GM03348 (cell line): ENCODE measurements at regions not wholly inside any gene's neighbourhood (a gene's known extent, or its start where the extent isn't known, plus 50 kb on each side); places are given as distances from the start of the nearest gene placed in this dataset.
A peak's percentile ranks its signal among the peaks of the same experiment; 100 is the strongest.

Experiments used
- DNase-seq: peaks from one replicate; pipeline ENCODE4 v3.0.0; 2012; ENCODE audit warnings: low spot score

DNA sequence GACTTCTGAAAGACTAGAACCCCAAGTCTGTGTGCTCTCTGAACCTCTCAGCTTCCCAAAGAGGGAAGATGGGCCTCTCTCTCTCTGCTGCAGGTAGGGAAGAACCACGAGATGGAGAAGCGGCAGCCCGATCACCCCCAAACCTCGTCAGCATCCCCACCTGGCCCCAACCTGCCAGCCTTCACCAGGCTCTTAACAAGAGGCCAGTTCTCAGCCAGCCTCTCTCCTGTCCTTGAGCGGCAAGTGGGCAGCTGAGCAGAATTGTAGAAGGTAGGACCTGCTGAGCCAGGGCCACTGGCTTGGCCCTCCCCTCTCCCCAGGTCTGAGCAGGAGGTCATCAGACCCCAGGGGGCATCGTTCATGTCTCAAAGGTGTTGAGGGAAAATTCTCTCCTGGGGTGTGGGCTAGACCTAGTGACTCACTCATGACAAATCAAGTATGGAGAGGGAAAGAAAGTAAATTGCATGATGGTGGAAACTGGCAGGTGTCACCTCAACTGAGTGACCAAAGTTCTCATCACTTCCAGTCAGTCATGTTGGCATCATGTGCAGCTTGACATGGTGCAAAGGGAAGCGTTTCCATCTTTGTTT lies 92.0 kb upstream of the GPR26 start:
- DNase-seq: no peak

DNA sequence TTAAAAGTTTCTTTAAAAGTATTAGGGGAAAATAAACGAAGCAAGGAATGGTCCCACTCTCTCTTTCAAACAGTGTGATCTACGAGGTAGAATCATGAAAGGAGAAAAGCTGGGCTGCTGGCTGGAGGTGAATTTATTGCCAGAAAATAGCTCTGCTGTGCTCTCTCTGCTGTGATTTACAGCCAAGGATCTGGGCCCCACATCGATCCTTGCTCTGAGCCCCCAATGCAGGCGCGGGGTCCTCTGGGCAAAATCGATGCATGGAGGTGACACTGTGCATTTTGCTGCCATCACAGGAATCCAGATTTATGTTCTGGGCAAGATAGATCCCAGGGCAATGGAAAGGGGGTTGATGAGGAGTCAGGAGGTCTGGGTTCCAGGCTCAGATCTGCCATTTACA lies 91.0 kb upstream of the GPR26 start:
- no peak for DNase-seq

DNA sequence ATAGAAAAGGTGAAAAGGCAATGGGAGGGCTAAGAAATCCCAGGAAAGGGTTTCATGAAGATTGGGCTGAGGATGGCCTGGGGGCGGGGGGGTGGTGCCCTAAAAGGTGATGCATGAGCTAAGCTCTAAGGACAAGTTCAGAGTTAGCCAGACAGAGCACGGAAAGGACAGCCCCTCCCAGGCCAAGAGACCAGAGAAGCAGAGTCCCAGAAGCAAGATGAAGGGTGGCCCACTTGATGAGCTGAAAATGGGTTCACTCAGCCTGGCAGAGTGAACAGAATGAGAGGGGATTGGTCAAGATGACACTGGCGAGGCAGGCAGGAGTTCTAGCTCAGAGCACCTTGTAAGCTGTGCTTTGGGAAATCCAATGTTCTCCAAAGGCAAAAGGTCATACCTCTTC lies 89.4 kb upstream of the GPR26 start:
- no peak for DNase-seq

DNA sequence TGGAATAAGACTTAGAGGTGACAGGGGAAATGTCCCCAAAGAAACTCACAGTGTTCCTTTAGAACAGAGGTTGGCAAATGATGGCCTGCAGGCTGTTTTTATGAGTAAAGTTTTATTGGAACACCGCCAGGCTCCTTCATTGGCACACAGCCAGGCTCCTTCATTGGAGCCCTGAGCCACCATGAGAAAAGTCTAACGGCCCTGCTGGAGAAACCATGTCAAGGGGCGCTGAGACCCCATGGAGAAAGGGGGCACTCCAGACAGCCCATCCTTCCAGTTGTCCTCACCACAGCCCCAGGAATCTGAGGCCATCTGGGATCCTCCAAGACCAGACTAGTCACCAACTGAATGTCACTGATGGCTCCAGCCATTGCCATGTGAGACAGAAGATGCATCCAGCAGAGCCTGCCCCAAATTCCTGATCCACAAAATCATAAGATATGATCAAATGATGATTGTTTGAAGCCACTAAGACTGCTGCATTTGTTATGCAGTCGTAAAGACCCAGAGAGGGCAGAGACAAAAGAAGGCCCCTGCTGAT lies 88.2 kb upstream of the GPR26 start:
- no peak for DNase-seq

DNA sequence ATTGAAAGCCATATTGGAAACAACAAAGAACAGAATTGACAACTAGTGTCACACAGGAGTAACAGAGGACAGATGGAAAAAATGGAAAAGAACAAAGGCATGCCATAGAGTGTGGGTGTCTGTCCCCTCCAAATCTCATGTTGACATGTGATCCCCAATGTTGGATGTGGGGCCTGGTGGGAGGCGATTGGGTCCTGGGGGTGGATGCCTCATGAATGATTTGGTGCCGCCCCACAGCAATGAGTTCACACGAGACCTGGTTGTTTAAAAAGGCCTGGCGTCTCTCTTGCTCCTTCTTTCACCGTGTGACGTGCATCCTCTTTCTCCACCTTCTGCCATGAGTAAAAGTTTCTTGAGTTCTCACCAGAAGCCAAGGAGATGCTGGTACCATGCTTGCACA lies 87.4 kb upstream of the GPR26 start:
- DNase-seq: no peak

DNA sequence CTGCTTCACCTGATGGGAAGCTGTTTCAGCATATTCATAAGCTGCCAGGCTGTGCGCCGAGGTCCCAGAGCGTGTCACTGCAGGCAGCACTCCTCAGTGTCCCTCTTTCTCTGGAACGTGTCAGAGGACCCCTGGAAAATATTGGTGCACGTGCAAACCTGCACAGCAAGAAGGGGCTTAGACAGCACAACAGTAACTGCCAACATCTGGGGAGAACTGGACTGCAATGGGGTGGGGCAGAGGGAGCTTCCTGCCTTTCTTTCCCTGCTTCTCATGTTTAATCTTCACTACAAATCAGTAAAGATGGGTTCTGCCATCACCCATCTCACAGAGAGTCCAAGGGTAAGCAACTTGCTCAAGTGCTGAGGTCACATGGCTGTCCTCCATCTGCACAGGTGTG lies 86.5 kb upstream of the GPR26 start:
- no peak for DNase-seq

DNA sequence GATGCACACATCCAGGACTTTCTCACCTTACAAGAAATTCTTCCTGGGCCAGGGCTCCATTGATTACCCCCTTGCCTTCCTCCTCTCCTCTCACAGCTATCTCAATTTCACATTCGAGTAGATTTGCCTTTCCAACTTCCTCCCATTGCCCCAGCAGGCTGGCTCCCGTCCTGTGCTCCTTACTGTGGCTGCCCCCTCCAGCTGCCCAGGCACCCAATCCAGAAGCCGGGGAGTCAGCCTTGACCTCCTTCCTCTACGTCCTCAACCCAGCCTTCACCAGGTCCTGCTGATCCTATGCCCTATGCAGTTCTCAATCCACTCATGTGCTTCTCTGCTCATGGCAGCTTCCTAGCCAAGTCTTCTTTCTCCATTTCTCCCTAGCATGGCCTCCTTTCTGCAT lies 85.7 kb upstream of the GPR26 start:
- DNase-seq: no peak

DNA sequence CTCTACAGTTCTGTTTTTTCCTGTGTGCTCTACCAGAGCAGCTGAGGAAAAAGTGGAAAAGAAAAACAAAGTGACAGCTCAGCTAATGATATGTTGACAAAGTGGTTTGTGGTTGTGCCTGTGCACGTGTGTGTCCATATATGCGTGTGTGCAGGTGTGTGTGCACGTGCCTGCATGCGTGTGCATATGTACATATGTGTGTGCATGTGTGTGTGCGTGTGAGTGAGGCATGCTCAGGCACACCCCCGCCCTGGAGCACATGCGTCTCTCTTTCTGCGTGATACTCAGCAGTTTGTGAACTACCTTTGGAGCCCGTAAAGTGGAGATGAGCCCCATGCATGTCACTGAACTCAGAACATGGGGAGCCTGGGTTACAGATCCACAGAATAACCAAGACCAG lies 84.5 kb upstream of the GPR26 start:
- DNase-seq: no peak

DNA sequence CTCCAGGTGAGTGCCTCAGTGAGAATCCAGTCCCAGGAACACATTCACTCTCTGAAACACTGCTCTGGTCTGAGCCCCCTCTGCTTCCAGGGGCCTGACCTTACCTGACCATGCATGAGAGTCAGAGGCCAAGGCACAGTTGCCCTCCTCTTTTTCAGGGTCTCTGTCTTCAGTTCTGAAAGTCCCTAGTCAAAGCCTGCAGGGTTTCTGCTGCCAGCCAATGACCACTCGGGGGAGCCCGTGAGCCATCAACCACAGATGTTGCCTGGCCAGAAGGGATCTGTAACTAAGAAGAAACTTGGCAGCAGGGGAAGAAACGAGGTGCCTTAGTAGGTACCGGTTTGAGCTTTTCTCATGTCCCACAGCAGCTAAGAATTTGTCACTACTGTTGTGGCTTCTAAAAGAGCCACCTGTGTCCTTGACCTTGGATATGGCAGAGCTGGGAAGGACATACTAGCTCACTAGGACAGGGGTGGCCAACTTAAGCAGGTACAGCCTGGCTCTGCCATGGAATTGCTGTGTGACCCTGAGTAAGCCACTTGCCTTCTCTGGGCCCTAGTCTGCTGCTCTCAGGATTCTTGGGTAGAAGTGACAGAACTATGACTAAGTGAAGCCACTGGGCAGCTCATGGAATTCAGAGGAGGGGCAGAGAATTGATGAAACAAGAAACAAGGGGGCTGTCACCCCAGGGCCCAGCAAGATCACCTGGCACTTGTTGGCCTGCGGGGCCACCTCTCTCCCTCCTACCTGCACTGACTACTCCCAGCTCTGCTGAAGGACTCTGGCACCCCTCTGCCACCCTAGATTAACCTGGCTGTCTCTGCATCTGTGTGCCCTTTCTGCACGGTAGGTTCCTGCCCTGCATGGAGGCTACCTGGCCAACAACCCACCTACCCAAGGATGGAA lies 83.8 kb upstream of the GPR26 start:
- peak; percentile 89 for DNase-seq

DNA sequence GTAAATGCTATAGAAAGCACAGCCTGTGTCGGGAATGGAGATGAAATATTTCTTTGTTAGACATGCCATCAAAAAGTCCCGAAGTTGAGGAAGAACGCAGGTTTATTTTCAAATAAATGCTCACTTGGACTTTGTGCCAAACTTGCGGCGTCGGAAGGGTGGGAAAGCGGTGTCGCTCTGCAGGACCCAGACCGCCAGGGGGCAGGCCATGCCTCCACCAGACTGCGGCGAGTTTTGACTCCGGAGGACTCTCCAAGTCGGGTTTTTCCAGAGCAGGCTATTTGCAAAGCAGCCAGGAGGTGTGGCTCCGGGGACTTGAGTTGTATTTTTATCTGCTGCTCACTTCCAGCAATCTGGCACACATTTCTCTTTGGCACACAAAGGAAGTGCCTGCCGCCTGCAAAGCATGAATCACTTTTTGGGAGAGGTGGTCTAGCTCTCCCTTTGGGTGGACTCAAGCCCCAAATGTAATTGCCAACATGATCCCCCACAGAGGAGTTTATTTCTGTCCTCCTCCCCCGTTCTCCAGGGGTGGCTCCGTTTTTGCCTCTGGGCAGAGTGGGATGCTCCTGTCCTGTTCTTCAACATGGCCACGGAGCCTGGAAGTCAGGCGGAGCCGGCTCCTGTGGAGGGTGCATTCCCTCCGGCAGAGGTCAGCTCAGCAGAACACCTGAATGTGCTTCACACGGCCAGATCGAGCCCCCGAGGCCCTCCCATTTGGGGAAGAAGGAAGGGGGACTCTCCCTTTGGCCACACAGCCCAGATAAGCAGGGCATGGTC lies 82.3 kb upstream of the GPR26 start:
- peak; percentile 94 for DNase-seq

DNA sequence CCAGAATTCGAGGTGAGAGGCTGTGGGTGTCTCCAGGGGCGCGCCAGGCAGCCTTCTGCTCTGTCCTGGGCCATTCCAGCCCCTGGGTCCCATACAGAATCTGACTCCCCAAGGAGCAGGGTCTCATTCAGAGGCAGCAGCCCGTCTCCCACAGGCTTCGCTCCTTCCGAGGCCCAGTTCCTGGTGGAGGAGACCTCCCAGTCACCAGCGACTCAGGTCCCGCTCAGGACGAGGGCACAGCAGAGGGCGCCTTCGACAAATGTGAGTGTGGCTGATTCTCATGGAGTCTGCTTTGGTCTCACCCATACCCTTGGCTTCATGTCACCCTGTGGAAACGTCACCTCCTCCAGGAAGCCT lies 81.8 kb upstream of the GPR26 start:
- no peak for DNase-seq

DNA sequence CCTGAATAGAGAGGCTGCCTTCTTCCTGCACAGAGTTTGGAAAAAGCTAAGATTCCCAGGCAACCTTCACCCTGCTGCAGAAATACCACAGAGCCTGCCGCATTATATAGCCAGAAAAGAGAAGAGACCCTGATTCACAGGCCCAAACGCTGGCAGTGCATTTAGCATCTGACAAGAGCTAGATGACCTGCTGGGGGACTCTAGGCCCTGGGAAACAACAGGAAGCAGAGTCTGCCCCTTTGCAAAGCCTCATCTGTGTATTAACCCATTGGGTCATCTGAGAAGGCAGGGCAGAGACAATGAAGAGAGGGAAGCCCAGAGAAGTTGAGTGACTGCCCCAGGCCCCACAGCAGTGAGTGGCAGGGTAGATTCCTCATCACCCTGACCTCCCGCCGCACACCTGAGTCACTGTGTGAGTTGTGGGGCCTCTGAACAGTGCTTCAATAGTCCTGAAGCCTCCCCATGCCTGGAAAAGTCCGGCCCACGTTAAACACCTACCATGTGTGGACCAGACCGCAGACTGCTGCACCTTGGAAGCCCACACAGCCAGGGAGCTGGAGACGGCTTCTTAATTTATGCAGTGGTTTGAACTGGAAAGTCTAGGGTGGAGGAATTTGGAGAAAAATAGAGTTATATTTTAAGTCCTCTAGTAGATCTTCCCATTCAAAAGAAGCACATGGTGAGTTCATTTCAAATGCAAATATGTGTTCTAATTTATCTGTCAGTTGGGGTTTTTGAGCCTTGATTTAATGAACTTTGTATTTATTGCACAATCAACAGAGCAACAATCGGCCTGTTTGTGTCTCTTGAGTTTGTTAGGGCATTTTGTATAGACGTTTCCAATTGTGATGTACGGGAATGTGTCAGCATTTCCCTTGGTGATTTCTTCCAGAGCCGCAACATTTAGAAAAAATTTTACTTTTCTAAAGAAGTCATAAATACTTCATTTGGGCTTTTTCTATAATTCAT lies 80.4 kb upstream of the GPR26 start:
- DNase-seq: no peak

DNA sequence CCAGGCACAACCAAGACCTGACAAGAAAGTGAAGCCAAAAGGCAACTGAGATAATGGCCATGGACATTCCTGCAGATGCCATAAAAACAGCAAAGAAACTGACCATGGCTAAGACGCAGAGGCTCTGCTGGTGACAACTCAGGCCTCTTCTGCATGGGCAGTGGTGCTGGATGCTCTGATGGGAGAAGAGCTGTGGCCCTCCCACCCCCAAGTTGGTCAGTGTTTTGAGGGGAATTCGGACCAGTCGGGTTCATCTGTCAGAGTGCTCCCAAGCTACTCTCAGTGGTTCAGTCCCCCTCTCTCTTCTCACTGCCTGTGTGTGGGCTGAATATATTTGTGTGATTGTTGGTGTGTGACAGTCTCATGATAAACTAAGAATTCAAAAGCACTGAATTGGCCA lies 79.0 kb upstream of the GPR26 start:
- DNase-seq: no peak

DNA sequence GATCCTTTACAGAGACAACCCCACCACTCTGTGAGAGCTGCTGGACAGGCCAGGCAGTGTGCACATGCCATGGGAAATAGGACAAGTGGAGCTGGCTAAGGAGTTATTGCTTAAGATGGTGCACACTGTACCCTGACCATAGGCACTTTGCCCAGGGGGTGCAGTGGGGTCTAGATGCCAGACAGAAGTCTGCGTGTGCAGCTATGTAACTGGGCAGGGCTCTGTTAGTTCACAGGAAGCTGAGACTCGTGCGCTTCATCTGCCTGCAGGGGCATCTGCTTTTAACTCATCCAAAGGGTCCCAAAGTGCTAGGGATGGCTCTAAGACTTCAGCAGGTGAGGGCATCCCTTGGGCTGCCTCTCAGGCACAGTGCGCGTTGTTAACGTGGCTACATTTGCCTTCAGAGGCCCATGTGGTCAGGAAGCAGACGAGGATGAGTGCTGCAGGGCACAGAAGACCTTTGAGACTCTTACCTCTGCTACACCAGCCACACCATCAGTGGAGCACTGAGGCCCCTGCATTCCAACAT lies 77.7 kb upstream of the GPR26 start:
- DNase-seq: no peak

DNA sequence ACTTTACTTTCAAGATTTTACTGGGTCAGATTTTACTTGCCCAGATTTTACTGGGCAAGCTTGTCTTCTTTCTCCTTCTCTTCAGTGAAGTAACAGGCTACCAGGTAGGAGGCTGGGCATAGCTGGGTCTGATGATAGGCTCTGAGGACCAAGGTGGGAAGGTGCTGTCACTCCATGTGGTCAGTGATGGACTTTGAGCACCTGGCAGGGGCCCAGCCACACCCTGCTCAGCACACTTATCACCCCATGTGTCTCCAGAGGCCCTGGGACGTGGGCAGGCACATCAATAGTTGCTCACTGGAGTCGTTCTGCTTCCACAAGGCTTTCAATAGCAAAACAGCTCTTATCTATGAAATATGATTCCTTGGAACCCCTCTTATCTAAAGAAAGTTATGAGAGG lies 70.5 kb upstream of the GPR26 start:
- no peak for DNase-seq

DNA sequence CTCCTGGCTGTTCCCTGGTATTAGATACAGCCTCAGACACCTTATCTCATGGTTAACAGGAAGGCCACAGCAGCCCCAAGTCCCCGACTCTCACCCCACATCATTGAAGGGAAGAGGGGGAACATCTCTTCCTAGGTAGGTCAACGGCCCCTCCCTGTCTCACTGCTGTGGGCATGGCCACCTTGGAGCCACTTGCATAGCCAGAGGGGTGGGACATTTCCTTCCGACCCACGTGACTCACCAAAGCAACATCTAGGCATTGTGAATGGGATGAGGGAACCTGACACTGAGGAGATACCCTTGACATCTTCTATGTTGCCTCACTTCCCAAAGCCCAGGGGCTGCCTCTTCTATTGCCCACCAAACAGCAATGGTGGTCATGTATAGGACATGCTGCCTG lies 68.5 kb upstream of the GPR26 start:
- no peak for DNase-seq

DNA sequence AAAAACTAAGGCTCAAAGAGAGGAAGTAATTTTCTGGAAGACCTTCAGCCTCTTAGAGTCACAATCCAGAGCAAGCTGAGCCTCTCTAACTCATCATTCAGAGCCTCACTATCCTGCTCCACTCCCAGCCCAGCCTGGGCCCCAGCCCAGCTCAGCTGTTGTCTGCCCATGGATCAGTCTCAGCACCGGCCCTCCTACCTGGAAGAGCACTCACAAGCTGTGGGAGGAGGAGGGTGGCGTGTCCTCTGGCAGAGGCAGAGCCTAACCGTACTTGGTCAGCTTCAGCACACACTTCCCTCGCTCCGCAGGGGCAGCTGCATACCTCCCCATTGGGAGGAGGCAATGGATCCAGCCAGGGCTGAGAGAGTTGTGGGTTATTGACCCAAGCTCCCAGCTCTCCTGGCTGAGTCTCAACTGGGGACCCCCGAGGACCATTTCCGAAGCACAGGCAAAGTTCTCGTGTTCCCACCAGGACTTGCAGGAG lies 66.7 kb upstream of the GPR26 start:
- no peak for DNase-seq

DNA sequence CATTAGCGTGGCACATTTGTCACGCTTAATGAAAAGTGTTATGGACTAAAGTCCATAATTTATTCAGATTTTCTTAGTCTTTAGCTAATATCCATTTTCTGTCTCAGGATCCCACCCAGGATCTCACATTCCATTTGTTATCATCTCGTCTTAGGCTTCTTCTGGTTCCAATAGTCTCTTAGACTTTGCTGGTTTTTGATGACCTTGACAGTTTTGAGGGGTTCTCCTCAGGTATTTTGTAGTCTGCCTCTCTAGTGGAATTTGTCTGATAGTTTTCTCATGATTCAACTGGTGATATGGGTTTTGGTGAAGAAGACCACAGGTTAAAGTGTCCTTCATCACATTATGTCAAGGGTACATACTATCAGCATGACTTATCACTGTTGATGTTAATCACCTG lies 66.0 kb upstream of the GPR26 start:
- no peak for DNase-seq

DNA sequence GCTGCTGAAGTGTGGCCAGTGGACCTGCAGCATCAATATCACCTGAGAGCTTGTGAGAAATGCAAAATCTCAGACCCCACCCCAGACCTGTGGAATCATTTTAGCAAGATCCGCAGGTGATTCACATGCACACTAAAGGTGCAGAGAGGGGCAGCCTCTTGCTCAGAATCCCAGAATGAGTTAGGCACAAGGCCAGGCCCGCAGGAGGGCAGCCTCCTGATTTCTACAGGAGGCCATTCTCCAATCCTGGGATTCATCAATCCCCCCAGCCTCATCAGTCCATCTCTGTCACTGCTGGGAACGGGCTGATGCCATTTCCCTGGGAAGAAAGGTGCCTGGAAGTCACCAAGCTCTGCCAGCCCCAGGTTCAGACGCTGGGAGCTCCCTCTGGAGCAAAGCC lies 63.0 kb upstream of the GPR26 start:
- no peak for DNase-seq

DNA sequence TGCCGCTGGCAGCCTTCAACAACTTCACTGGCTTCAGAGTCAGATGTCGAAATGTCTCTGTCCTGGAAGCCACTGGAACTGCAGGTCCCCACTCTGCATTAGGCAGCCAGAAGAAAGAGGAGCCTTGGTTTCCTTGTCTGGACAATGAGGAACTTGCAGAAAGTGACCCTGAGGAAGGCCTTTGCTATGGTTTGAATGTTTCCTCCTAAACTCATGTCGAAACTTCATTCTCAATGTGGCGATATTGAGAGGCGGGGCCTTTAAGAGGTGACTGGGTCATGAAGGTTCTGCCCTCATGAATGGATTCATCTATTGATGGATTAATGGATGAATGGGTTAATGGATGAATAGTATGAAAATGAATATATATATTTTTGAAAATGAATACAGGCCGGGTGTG lies 61.6 kb upstream of the GPR26 start:
- no peak for DNase-seq

DNA sequence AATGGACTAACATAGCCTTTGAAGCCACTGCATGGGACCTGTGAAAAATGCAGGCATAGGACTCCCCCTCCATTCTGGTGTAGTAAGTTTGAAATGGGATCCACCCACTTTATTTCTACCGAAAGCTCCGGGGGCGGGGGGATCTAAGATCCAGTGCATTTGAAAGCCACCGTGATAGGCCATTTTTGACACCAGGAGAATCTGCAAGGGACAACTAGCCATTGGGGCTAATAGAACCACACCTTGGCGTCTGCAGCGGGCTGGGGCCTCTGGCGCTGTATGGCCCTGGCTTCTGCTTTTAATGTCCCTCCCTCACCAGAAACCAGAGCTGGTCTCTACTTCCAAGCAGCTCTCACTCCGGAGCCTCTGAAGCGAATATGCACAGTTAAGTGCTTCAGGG lies 60.1 kb upstream of the GPR26 start:
- DNase-seq: no peak
